ENCODE measurements at regions not wholly inside any gene's neighbourhood (a gene's known extent, or its start where the extent isn't known, plus 50 kb on each side); places are given as distances from the start of the nearest gene placed in this dataset.

DNA sequence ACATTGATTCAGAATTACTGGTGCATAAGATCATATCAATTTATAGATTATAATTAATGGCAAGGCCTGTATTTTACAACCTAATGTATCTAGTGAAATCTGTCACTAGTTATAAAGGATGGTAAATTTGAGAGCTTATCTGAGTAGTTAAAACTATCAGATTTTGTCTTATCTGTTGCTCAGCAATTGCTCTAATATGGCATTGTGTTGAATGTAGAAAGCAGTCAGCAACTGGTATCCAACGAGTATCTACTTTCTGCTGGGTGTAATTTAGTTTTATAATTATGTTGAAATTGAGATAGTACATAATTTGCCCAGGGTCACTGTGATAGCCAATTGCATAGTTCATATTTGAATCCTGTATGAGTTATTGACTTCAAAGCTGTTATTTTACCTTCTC, 1005.7 kb downstream of the CDH11 start:
- Histone ChIP-seq H2AFZ (no peak overlapping the region), H3K9me2 (replicated peaks; ENCODE audit: insufficient read depth) (no peaks in the 10 kb centered on the region), H3K4me1 (ENCODE audit: insufficient read depth) (no peaks in the 10 kb centered on the region), H3K36me3 (replicated peaks; ENCODE audit: insufficient read depth, low read depth) (no peaks in the 10 kb centered on the region), H3K9me3 (ENCODE audit: low read depth) (no peaks in the 10 kb centered on the region), H3K79me2 (no peaks in the 10 kb centered on the region), H4K20me1 (ENCODE audit: insufficient read depth, poor library complexity, severe bottlenecking) (no peaks in the 10 kb centered on the region), H3K27ac (no peak overlapping the region), H3K4me3 (no peak overlapping the region), H3K27me3 (no peaks in the 10 kb centered on the region), H3K4me2 (no peak overlapping the region)
- no peak for DNase-seq (ENCODE audit: low spot score)
- TF ChIP-seq EZH2phosphoT487 (IDR thresholded peaks at IDR 0.05; ENCODE audit: low read depth, severe bottlenecking, unreplicated experiment): no peak
- TF ChIP-seq, protein P1, sequence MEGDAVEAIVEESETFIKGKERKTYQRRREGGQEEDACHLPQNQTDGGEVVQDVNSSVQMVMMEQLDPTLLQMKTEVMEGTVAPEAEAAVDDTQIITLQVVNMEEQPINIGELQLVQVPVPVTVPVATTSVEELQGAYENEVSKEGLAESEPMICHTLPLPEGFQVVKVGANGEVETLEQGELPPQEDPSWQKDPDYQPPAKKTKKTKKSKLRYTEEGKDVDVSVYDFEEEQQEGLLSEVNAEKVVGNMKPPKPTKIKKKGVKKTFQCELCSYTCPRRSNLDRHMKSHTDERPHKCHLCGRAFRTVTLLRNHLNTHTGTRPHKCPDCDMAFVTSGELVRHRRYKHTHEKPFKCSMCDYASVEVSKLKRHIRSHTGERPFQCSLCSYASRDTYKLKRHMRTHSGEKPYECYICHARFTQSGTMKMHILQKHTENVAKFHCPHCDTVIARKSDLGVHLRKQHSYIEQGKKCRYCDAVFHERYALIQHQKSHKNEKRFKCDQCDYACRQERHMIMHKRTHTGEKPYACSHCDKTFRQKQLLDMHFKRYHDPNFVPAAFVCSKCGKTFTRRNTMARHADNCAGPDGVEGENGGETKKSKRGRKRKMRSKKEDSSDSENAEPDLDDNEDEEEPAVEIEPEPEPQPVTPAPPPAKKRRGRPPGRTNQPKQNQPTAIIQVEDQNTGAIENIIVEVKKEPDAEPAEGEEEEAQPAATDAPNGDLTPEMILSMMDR (IDR thresholded peaks at IDR 0.05; ENCODE audit: poor library complexity): no peak
- no peak for TF ChIP-seq EZH2 (IDR thresholded peaks at IDR 0.05; ENCODE audit: borderline replicate concordance)
- 61% methylated on average over 1 of the region's 1 CpG for WGBS (ENCODE audit: low lambda C conversion rate, missing lambda C conversion rate)

DNA sequence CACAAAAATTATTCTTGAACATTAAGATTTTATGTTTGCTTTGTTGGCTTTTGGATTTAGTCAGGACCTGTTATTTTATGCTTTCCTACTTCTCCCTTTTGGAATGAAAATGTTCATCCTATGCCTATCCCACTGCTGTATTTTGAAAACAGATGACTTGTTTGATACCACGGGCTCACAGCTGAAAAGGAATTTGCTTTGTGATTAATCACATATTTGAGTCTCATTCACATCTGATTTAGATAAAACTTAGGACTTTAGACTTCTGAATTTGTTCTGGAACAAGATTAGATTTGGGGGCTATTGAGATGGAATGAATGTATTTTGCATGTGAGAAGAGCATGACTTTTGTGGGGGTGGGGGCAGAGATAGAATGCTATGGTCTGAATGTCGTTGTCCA, 1012.6 kb downstream of the CDH11 start:
- no peaks in the 10 kb centered on the region for H4K20me1 ChIP-seq (ENCODE audit: insufficient read depth, poor library complexity, severe bottlenecking)
- no peaks in the 10 kb centered on the region for H3K9me3 ChIP-seq (ENCODE audit: low read depth)
- H3K27ac ChIP-seq: no peak overlapping the region
- H3K27me3 ChIP-seq: no peaks in the 10 kb centered on the region
- H3K4me3 ChIP-seq: no peak overlapping the region
- no peaks in the 10 kb centered on the region for H3K79me2 ChIP-seq
- WGBS (ENCODE audit: low lambda C conversion rate, missing lambda C conversion rate): 68% methylated on average over 2 of the region's 2 CpGs
- no peaks in the 10 kb centered on the region for H3K4me1 ChIP-seq (ENCODE audit: insufficient read depth)
- no peaks in the 10 kb centered on the region for H3K9me2 ChIP-seq (replicated peaks; ENCODE audit: insufficient read depth)
- no peak for DNase-seq (ENCODE audit: low spot score)
- H2AFZ ChIP-seq: no peak overlapping the region
- no peak overlapping the region for H3K4me2 ChIP-seq
- TF ChIP-seq, protein P1 (IDR thresholded peaks at IDR 0.05; ENCODE audit: poor library complexity): no peak
- TF ChIP-seq EZH2 (IDR thresholded peaks at IDR 0.05; ENCODE audit: borderline replicate concordance) (no peak), EZH2phosphoT487 (IDR thresholded peaks at IDR 0.05; ENCODE audit: low read depth, severe bottlenecking, unreplicated experiment) (no peak)
- no peaks in the 10 kb centered on the region for H3K36me3 ChIP-seq (replicated peaks; ENCODE audit: insufficient read depth, low read depth)

DNA sequence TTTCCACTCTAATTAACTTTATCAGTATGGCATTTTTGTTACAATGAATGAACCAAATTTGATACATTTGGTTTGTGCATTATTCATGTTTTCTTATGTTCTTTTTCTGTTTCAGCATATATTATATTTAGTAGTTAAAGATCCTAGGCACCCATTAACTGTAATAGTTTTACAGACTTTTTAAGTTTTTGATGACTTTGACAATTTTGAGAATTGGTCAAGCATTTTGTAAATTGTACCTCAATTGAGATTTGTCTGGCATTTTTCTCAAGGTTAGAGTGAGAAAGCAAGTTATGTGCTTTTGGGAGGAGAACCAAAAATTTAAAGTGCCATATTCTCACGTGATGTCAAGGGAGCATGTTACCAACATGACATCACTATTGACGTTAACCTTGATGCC, 1019.2 kb downstream of the CDH11 start:
- DNase-seq (ENCODE audit: low spot score): no peak
- Histone ChIP-seq H3K36me3 (replicated peaks; ENCODE audit: insufficient read depth, low read depth) (no peaks in the 10 kb centered on the region), H3K4me3 (no peak overlapping the region), H4K20me1 (ENCODE audit: insufficient read depth, poor library complexity, severe bottlenecking) (no peaks in the 10 kb centered on the region), H3K4me2 (no peak overlapping the region), H2AFZ (no peak overlapping the region), H3K9me2 (replicated peaks; ENCODE audit: insufficient read depth) (no peaks in the 10 kb centered on the region), H3K9me3 (ENCODE audit: low read depth) (no peaks in the 10 kb centered on the region), H3K27me3 (no peaks in the 10 kb centered on the region), H3K27ac (no peak overlapping the region), H3K79me2 (no peaks in the 10 kb centered on the region), H3K4me1 (ENCODE audit: insufficient read depth) (no peaks in the 10 kb centered on the region)
- whole genome bisulfite sequencing (ENCODE audit: low lambda C conversion rate, missing lambda C conversion rate): 73% methylated on average over 2 of the region's 2 CpGs
- no peak for TF ChIP-seq EZH2 (IDR thresholded peaks at IDR 0.05; ENCODE audit: borderline replicate concordance)
- TF ChIP-seq EZH2phosphoT487 (IDR thresholded peaks at IDR 0.05; ENCODE audit: low read depth, severe bottlenecking, unreplicated experiment): no peak
- TF ChIP-seq, protein P1 (IDR thresholded peaks at IDR 0.05; ENCODE audit: poor library complexity): no peak

DNA sequence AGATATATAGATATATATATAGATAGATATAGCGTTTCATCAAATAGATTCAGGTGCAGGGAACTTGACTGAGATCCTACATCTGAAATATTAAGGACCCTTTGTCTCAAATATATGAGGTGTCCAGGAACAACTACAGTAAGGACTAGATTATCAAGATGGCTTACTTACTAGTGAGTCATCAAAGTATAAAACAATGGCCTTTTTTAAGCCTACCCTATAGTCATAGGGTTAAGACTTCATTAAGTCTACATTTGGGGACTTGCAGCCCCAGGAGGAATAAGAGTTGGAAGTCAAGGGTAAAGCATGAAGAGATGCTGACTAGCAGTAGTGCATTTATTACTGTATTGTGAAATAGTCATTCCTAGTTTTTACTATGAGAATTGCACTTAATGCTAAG, 1023.4 kb downstream of the CDH11 start:
- 88% methylated on average over 1 of the region's 1 CpG for WGBS (ENCODE audit: low lambda C conversion rate, missing lambda C conversion rate)
- H3K4me1 ChIP-seq (ENCODE audit: insufficient read depth): no peaks in the 10 kb centered on the region
- H3K36me3 ChIP-seq (replicated peaks; ENCODE audit: insufficient read depth, low read depth): no peaks in the 10 kb centered on the region

More for the DNA sequence above, 1023.4 kb downstream of the CDH11 start:
- no peaks in the 10 kb centered on the region for H4K20me1 ChIP-seq (ENCODE audit: insufficient read depth, poor library complexity, severe bottlenecking)
- H2AFZ ChIP-seq: no peak overlapping the region
- no peaks in the 10 kb centered on the region for H3K27me3 ChIP-seq
- no peak overlapping the region for H3K4me2 ChIP-seq
- H3K79me2 ChIP-seq: no peaks in the 10 kb centered on the region
- TF ChIP-seq EZH2phosphoT487 (IDR thresholded peaks at IDR 0.05; ENCODE audit: low read depth, severe bottlenecking, unreplicated experiment): no peak
- no peak for TF ChIP-seq EZH2 (IDR thresholded peaks at IDR 0.05; ENCODE audit: borderline replicate concordance)
- TF ChIP-seq, protein P1 (IDR thresholded peaks at IDR 0.05; ENCODE audit: poor library complexity): no peak
- H3K27ac ChIP-seq: no peak overlapping the region
- no peak overlapping the region for H3K4me3 ChIP-seq
- no peaks in the 10 kb centered on the region for H3K9me3 ChIP-seq (ENCODE audit: low read depth)
- no peaks in the 10 kb centered on the region for H3K9me2 ChIP-seq (replicated peaks; ENCODE audit: insufficient read depth)
- DNase-seq (ENCODE audit: low spot score): no peak
